Smooth muscle cell (in vitro differentiated cells): ENCODE measurements at regions not wholly inside any gene's neighbourhood (a gene's known extent, or its start where the extent isn't known, plus 50 kb on each side); places are given as distances from the start of the nearest gene placed in this dataset.

Experiments used
- DNase-seq: peaks from one replicate; lab custom pipeline; 2025; ENCODE audit not compliant: unreplicated experiment; lab: John Stamatoyannopoulos, UW
- H2AFZ ChIP-seq: fragments of 200-600 bp; sonication (generic); 2 replicates; pipeline ENCODE4 v1.6.0; 2016; ENCODE audit warnings: antibody characterized with exemption, low read depth, mild to moderate bottlenecking
- H3F3A ChIP-seq: fragments of 200-600 bp; sonication (generic); 2 replicates; pipeline ENCODE4 v1.6.0; 2017; ENCODE audit warnings: antibody characterized with exemption, low read depth
- H3K27ac ChIP-seq: fragments of 200-600 bp; sonication (generic); 2 replicates; pipeline ENCODE4 v1.5.1; 2016; ENCODE audit warnings: low read depth, mild to moderate bottlenecking
- H3K27me3 ChIP-seq: fragments of 200-600 bp; sonication (generic); 2 replicates; pipeline ENCODE4 v1.6.1; 2016; ENCODE audit warnings: low read depth, mild to moderate bottlenecking
- H3K36me3 ChIP-seq: fragments of 200-600 bp; sonication (generic); 2 replicates; pipeline ENCODE4 v1.5.1; 2016; ENCODE audit warnings: low read depth
- H3K4me1 ChIP-seq: fragments of 200-600 bp; sonication (generic); 2 replicates; pipeline ENCODE4 v1.5.1; 2016; ENCODE audit warnings: low read depth
- H3K4me2 ChIP-seq: fragments of 200-600 bp; sonication (generic); 2 replicates; pipeline ENCODE4 v1.6.0; 2016; ENCODE audit warnings: mild to moderate bottlenecking
- H3K4me3 ChIP-seq: fragments of 200-600 bp; sonication (generic); 2 replicates; pipeline ENCODE4 v1.5.1; 2016; ENCODE audit warnings: mild to moderate bottlenecking
- H3K79me2 ChIP-seq: fragments of 200-600 bp; sonication (generic); 2 replicates; pipeline ENCODE4 v1.6.0; 2016; ENCODE audit warnings: low read depth, mild to moderate bottlenecking
- H3K9ac ChIP-seq: fragments of 200-600 bp; sonication (generic); 2 replicates; pipeline ENCODE4 v1.6.0; 2016; ENCODE audit warnings: low read depth
- H3K9me3 ChIP-seq: fragments of 200-600 bp; sonication (generic); replicated peaks from 2 replicates; pipeline ENCODE4 v1.5.1; 2016; ENCODE audit warnings: low read depth
- H4K20me1 ChIP-seq: fragments of 200-600 bp; sonication (generic); 2 replicates; pipeline ENCODE4 v1.6.0; 2016; ENCODE audit warnings: low read depth
- CTCF ChIP-seq: fragments of 200-600 bp; sonication (generic); IDR thresholded peaks from 2 replicates; pipeline ENCODE4 v1.5.1; 2017; ENCODE audit warnings: borderline replicate concordance, mild to moderate bottlenecking, antibody characterized with exemption; ENCODE audit not compliant: insufficient read depth, poor library complexity, severe bottlenecking
- WGBS: methylation state at CpG from one replicate; pipeline ENCODE4 v1.1.7; 2016; ENCODE audit warnings: low lambda C conversion rate; 5-methylcytosine and 5-hydroxymethylcytosine counted together

- Histone ChIP-seq H3K36me3 (no peaks in the 10 kb centered on the region), H3K27ac (no peak overlapping the region), H2AFZ (no peak overlapping the region), H3K9ac (no peak overlapping the region), H3K79me2 (no peaks in the 10 kb centered on the region), H3K4me3 (no peak overlapping the region), H3K4me2 (no peak overlapping the region), H3K27me3 (no peaks in the 10 kb centered on the region), H3F3A (no peaks in the 10 kb centered on the region), H3K4me1 (no peaks in the 10 kb centered on the region), H4K20me1 (no peaks in the 10 kb centered on the region), H3K9me3 (no peaks in the 10 kb centered on the region)
- 82% methylated on average over 4 of the region's 4 CpGs for WGBS
- no peak for DNase-seq
- TF ChIP-seq CTCF: no peak
These were observed 220.8 kb downstream of the SPP2 start for GRCh38 chr2:234271338-234271737.

- Histone ChIP-seq H3K4me3 (no peak overlapping the region), H3K9me3 (no peaks in the 10 kb centered on the region), H3F3A (no peaks in the 10 kb centered on the region), H3K36me3 (no peaks in the 10 kb centered on the region), H3K79me2 (no peaks in the 10 kb centered on the region), H3K27me3 (no peaks in the 10 kb centered on the region), H3K27ac (no peak overlapping the region), H4K20me1 (no peaks in the 10 kb centered on the region), H3K4me1 (no peaks in the 10 kb centered on the region), H3K4me2 (peak overlapping the region; percentile 6), H3K9ac (no peak overlapping the region), H2AFZ (no peak overlapping the region)
- DNase-seq: no peak
- WGBS: 40% methylated on average over 2 of the region's 2 CpGs
- no peak for TF ChIP-seq CTCF
These were observed 219.3 kb downstream of the SPP2 start for GRCh38 chr2:234269769-234270204.

- WGBS: 100% methylated on average over 1 of the region's 1 CpG
- no peak overlapping the region for H3K27ac ChIP-seq
- no peak for TF ChIP-seq CTCF
These were observed 217.0 kb downstream of the SPP2 start for GRCh38 chr2:234267534-234267933.

GRCh38 chr2:234266952-234267351 is 216.4 kb downstream of the SPP2 start:
- no peak overlapping the region for H3K27ac ChIP-seq
- H4K20me1 ChIP-seq: no peaks in the 10 kb centered on the region
- no peaks in the 10 kb centered on the region for H3K4me1 ChIP-seq
- H3K79me2 ChIP-seq: no peaks in the 10 kb centered on the region
- no peak overlapping the region for H2AFZ ChIP-seq
- no peaks in the 10 kb centered on the region for H3K36me3 ChIP-seq
- WGBS: 73% methylated on average over 1 of the region's 1 CpG
- no peak overlapping the region for H3K4me3 ChIP-seq
- no peaks in the 10 kb centered on the region for H3K9me3 ChIP-seq
- no peaks in the 10 kb centered on the region for H3F3A ChIP-seq
- no peaks in the 10 kb centered on the region for H3K27me3 ChIP-seq
- H3K9ac ChIP-seq: no peak overlapping the region
- no peak for TF ChIP-seq CTCF
- no peak overlapping the region for H3K4me2 ChIP-seq
- no peak for DNase-seq

More at GRCh38 chr2:234267534-234267933, 217.0 kb downstream of the SPP2 start:
- Histone ChIP-seq H3K4me3 (no peak overlapping the region), H4K20me1 (no peaks in the 10 kb centered on the region), H3K4me1 (no peaks in the 10 kb centered on the region), H2AFZ (no peak overlapping the region), H3K27me3 (no peaks in the 10 kb centered on the region), H3F3A (no peaks in the 10 kb centered on the region), H3K9me3 (no peaks in the 10 kb centered on the region), H3K36me3 (no peaks in the 10 kb centered on the region), H3K4me2 (no peak overlapping the region), H3K79me2 (no peaks in the 10 kb centered on the region), H3K9ac (no peak overlapping the region)
- DNase-seq: no peak
